ENCODE measurements at regions not wholly inside any gene's neighbourhood (a gene's known extent, or its start where the extent isn't known, plus 50 kb on each side); places are given as distances from the start of the nearest gene placed in this dataset.

GRCh38 chr2:101624706-101625332 is 72.7 kb upstream of the MAP4K4 start:
- DNase-seq: no peak
- no peak overlapping the region for H3K4me3 ChIP-seq
- no peaks in the 10 kb centered on the region for H3K9me3 ChIP-seq
- H3K4me1 ChIP-seq: peaks cover 0 to 31% of the 10 kb centered on the region in 2 donors
- no peaks in the 10 kb centered on the region for H3K36me3 ChIP-seq
- H3K27ac ChIP-seq: no peak overlapping the region
- no peak for ATAC-seq
- intact Hi-C loops (cut with DNase I): no loop called here
- no peak for TF ChIP-seq CTCF (IDR thresholded peaks at IDR 0.05)
- H3K27me3 ChIP-seq: peaks cover 0 to 15% of the 10 kb centered on the region in 2 donors

- Histone ChIP-seq H3K4me3 (no peak overlapping the region), H3K4me1 (peaks cover 0 to 45% of the 10 kb centered on the region in 2 donors), H3K36me3 (no peaks in the 10 kb centered on the region), H3K27ac (no peak overlapping the region), H3K9me3 (no peaks in the 10 kb centered on the region), H3K27me3 (peaks cover 0 to 9% of the 10 kb centered on the region in 2 donors)
- TF ChIP-seq CTCF (IDR thresholded peaks at IDR 0.05): no peak
- DNase-seq (no peak), ATAC-seq (peak; percentile 64)
- intact Hi-C loops (cut with DNase I): no loop called here
Observed at GRCh38 chr2:101623031-101623521, 74.4 kb upstream of the MAP4K4 start.

DNA sequence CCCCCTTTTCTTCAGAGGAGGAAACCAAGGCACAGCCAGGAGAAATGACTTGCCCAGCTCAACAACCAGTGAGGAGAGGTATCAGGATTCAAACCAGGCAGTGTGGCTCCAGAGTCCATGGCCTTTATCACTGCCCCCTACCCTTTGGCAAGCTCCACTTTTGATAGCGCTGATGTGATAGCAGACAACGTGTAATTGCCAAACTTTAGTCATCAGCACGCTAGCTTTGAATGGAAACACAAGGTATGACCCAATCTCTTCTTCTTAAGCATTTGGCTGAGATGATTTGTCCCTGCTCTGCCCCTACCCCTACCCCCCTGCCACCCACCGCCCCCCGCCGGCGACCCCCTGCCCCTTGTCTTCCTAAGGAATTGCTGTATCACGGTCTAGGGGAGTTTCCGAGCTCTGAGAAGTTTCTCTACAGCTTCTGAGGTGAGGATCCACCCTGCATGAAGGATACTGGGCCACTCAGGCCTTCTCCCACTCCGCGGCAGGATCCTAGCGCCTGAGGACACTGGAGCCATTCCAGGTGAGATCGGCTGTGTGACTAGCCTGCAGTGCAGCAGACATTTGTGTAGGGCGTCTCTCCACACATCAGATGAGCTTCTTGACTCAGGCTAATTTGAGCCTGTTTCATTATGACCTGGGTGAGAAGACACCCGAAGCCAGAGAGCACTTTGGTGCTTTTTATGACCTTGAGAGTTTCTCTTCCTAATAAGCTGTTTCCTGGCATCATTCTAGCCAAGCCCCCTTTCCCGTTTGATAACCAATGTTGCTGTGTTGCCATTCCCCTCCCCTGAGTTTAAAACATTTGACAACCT is 75.1 kb upstream of the MAP4K4 start:
- no peaks in the 10 kb centered on the region for H3K9me3 ChIP-seq
- H3K4me3 ChIP-seq: no peak overlapping the region
- no peak overlapping the region for H3K27ac ChIP-seq
- H3K27me3 ChIP-seq: peaks cover 0 to 15% of the 10 kb centered on the region in 2 donors
- TF ChIP-seq CTCF (IDR thresholded peaks at IDR 0.05): no peak
- ATAC-seq: no peak
- no peaks in the 10 kb centered on the region for H3K36me3 ChIP-seq
- peaks cover 0 to 45% of the 10 kb centered on the region in 2 donors for H3K4me1 ChIP-seq
- DNase-seq: no peak
- intact Hi-C loops (cut with DNase I): no loop called here

DNA sequence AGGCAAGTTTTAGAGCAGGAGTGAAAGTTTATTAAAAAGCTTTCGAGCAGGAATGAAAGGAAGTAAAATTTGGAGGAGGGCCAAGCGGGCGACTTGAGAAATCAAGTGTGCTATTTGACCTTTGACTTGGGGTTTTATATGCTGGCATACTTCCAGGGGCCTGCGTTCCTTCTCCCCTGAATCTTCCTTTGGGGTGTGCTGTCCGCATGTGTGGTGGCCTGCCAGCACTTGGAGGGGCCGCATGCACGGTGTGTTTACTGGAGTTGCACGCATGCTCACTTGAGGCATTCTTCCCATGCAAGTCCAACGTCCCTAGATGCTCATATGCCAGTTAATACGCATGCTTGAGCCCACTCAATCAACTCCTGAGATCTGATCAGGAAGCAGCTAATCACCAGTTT is 78.3 kb upstream of the MAP4K4 start:
- peak; percentile 35 for ATAC-seq
- intact Hi-C loops (cut with DNase I): no loop called here
- Histone ChIP-seq H3K27ac (no peak overlapping the region), H3K36me3 (no peaks in the 10 kb centered on the region), H3K27me3 (peaks cover 0 to 9% of the 10 kb centered on the region in 2 donors), H3K4me1 (peaks cover 0 to 35% of the 10 kb centered on the region in 2 donors), H3K9me3 (no peaks in the 10 kb centered on the region), H3K4me3 (no peak overlapping the region)
- peak in 3 of 4 donors; percentile 50 to 75 (median 71) for DNase-seq
- TF ChIP-seq CTCF (IDR thresholded peaks at IDR 0.05): no peak

DNA sequence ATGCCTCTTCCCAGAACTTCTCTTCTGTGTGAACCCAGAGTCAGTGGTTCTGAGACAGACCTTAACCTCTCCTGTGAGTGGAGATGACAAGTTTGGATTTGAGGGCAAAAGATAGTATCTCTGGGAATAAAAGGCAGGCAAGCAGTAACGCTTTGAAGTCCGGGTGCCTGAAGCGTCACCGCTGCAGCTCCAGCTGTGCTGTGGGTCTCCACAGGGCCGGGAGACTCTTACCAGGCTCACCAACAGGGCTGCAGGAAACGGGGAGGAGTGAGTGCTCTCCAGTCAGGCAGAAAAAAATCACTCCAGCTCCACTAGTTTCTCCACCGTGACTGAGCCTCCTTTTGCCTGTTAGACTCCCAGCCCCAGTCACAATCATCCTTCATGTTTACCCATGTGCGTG is 79.7 kb upstream of the MAP4K4 start:
- TF ChIP-seq CTCF (IDR thresholded peaks at IDR 0.05): no peak

More for the DNA sequence above, 79.7 kb upstream of the MAP4K4 start:
- intact Hi-C loops (cut with DNase I): no loop called here
- Histone ChIP-seq H3K27ac (no peak overlapping the region), H3K9me3 (no peaks in the 10 kb centered on the region), H3K27me3 (peaks cover 0 to 9% of the 10 kb centered on the region in 2 donors), H3K36me3 (no peaks in the 10 kb centered on the region), H3K4me3 (no peak overlapping the region), H3K4me1 (peaks cover 0 to 24% of the 10 kb centered on the region in 2 donors)
- ATAC-seq (no peak), DNase-seq (no peak)

All from left lung (tissue), 4 donors.